Colonic mucosa (tissue), 4 donors: ENCODE measurements at regions not wholly inside any gene's neighbourhood (a gene's known extent, or its start where the extent isn't known, plus 50 kb on each side); places are given as distances from the start of the nearest gene placed in this dataset.
"Not testable (repeated sequence)": the region's sequence is repeated elsewhere in the genome, so short reads cannot be mapped to it uniquely, and the experiment has no call there.

Experiments used
- DNase-seq: peaks from one replicate; pipeline ENCODE4 v3.0.0-alpha.2; 2020
- H3K27ac ChIP-seq: fragments of 200-600 bp; one replicate; pipeline ENCODE4 v1.8.0; 2021
- H3K27me3 ChIP-seq: fragments of 200-600 bp; one replicate; pipeline ENCODE4 v1.8.0; 2021
- H3K36me3 ChIP-seq: fragments of 200-600 bp; one replicate; pipeline ENCODE4 v1.8.0; 2021
- H3K4me1 ChIP-seq: fragments of 200-600 bp; one replicate; pipeline ENCODE4 v1.8.0; 2021; ENCODE audit warnings: mild to moderate bottlenecking
- H3K4me3 ChIP-seq: fragments of 200-600 bp; one replicate; pipeline ENCODE4 v1.8.0; 2021
- H3K9ac ChIP-seq, 2 donors: one replicate each; pipeline ENCODE4 v1.7.0; 2013; ENCODE audit warnings: control low read depth in 2 of 2, low read depth in 2 of 2, low read length in 2 of 2
- H3K9me3 ChIP-seq: fragments of 200-600 bp; one replicate; pipeline ENCODE4 v1.8.0; 2021
- intact Hi-C: fragments of 100-400 bp; cut with DNase I; formaldehyde crosslinking; loops from one replicate; pipeline ENCODE4 v1.14.1; 2022
- TF ChIP-seq, protein P1 (sequence below): fragments of 200-600 bp; IDR thresholded peaks from one replicate; pipeline ENCODE4 v1.8.0; 2022; ENCODE audit warnings: antibody characterized with exemption, mild to moderate bottlenecking
- donor health status: healthy.
- donor health status: DM: no; HTN: no; CAD: no.
- donor health status: DM: no; HTN: no; CAD: no.

DNA sequence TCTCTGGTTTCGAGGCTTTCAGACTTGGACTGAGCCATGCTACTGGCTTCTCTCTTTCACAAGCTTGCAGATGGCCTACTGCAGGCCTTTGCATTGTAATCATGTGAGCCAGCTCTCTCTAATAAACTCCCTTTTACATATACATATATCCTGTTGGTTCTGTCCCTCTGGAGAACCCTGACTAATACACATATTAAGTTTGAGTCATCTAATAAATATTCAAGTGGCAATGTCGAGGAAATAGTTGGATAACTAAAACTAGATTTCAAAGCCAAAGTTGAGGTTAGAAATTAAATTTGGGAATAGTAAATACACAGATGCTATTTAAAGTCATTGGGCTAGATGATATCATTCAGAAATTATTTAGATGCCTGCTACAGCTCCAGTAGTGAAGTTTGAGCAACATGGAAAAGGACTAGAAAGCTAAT is 1343.4 kb downstream of the GRIK2 start:
- TF ChIP-seq, protein P1, sequence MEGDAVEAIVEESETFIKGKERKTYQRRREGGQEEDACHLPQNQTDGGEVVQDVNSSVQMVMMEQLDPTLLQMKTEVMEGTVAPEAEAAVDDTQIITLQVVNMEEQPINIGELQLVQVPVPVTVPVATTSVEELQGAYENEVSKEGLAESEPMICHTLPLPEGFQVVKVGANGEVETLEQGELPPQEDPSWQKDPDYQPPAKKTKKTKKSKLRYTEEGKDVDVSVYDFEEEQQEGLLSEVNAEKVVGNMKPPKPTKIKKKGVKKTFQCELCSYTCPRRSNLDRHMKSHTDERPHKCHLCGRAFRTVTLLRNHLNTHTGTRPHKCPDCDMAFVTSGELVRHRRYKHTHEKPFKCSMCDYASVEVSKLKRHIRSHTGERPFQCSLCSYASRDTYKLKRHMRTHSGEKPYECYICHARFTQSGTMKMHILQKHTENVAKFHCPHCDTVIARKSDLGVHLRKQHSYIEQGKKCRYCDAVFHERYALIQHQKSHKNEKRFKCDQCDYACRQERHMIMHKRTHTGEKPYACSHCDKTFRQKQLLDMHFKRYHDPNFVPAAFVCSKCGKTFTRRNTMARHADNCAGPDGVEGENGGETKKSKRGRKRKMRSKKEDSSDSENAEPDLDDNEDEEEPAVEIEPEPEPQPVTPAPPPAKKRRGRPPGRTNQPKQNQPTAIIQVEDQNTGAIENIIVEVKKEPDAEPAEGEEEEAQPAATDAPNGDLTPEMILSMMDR = no peak
- DNase-seq = no peak
- Histone ChIP-seq H3K27me3 (no peaks in the 10 kb centered on the region), H3K36me3 (no peaks in the 10 kb centered on the region), H3K9ac (no peak overlapping the region), H3K9me3 (no peaks in the 10 kb centered on the region), H3K4me3 (no peak overlapping the region), H3K4me1 (no peaks in the 10 kb centered on the region), H3K27ac (no peak overlapping the region)
- intact Hi-C loops = no loop called here

DNA sequence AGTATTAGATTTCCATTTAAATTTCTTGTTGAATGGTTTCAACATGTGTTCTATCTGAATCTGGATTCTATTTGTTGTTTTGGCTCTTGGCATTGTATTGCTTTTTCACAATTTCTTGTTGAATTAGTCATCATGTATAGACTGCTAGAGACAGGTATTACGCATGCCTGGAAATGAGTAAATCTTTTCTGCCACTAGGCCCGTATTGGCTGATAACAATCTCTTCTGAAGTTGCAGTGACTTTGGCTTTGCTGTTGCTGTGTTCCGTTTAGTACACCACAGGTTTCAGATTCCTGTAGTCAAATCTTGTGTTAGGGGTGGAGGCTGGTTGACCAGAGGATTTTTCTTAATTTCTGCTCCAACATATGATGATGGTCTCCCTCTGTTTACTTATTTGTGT is 1339.4 kb downstream of the GRIK2 start:
- TF ChIP-seq, protein P1 = no peak
- DNase-seq = no peak
- Histone ChIP-seq H3K27ac (no peak overlapping the region), H3K9me3 (no peaks in the 10 kb centered on the region), H3K36me3 (no peaks in the 10 kb centered on the region), H3K4me3 (no peak overlapping the region), H3K27me3 (no peaks in the 10 kb centered on the region), H3K9ac (no peak overlapping the region), H3K4me1 (no peaks in the 10 kb centered on the region)
- intact Hi-C loops = no loop called here

DNA sequence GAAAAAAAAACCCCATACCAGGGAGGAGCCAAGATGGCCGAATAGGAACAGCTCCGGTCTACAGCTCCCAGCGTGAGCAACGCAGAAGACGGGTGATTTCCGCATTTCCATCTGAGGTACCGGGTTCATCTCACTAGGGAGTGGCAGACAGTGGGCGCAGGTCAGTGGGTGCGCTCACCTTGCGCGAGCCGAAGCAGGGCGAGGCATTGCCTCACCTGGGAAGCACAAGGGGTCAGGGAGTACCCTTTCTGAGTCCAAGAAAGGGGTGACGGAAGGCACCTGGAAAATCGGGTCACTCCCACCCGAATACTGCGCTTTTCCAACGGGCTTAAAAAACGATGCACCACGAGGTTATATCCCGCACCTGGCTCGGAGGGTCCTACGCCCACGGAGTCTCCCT is 1328.6 kb downstream of the GRIK2 start:
- H3K4me3 ChIP-seq, H3K9me3 ChIP-seq, H3K27me3 ChIP-seq, H3K36me3 ChIP-seq, H3K27ac ChIP-seq, H3K9ac ChIP-seq, intact Hi-C loops, DNase-seq, H3K4me1 ChIP-seq: not testable (repeated sequence)

DNA sequence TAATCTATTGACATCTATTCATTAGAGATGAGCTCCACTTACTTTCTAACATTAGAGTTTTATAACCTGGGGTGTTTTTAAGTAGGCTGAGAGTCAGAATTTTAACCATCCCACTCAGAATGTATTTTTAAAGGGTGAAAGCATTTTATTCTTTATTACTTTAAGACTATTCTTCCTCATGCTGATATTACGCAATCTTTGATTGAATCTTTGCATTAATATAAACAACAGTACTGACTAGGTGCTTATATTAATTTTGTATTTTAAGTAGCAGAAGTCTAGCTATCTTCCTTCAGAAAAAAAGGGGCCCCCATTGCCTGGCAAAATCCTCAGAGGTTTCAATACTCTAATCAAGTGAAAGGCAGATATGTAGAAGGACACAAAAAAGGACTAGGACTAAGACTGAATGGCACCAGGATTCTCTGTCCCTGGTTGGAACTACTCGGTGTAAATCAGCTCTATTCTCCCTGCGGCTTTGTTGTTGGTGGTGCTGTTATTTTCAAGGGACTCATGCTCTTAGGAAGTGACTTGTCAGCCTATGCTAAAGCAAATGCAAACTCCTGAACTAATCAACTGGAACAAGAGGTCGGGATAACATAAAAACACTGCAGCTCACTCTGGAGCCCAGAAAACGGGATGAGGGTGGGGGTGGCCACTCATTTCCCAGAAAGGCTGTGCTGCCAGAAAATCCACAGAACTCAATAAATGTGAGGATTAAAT is 1324.4 kb downstream of the GRIK2 start:
- Histone ChIP-seq H3K27me3 (no peaks in the 10 kb centered on the region), H3K4me3 (no peak overlapping the region), H3K27ac (no peak overlapping the region), H3K36me3 (no peaks in the 10 kb centered on the region), H3K4me1 (no peaks in the 10 kb centered on the region), H3K9me3 (no peaks in the 10 kb centered on the region), H3K9ac (no peak overlapping the region)
- TF ChIP-seq, protein P1 = no peak
- intact Hi-C loops = no loop called here
- no peak for DNase-seq

DNA sequence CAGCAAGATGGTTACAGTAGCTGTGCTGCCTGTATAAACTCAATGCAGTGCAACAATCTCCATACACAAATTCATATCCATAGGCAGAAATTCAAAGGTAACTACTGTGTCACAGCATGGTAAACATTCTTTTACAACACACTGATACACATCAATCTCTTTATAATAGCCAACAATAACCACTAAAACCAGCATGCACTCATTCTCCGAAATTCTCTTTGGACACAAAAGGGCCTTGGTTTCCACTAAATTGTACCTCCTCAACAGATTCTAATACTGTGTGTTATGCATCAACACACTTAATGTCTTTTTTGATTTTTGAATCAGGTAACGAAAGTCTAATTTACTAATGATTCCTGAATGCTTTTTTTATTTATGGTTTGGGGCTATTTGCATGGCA is 1323.7 kb downstream of the GRIK2 start:
- Histone ChIP-seq H3K27ac (no peak overlapping the region), H3K9ac (no peak overlapping the region), H3K36me3 (no peaks in the 10 kb centered on the region), H3K4me3 (no peak overlapping the region), H3K27me3 (no peaks in the 10 kb centered on the region), H3K9me3 (no peaks in the 10 kb centered on the region), H3K4me1 (no peaks in the 10 kb centered on the region)
- TF ChIP-seq, protein P1 = no peak
- intact Hi-C loops = no loop called here
- no peak for DNase-seq

DNA sequence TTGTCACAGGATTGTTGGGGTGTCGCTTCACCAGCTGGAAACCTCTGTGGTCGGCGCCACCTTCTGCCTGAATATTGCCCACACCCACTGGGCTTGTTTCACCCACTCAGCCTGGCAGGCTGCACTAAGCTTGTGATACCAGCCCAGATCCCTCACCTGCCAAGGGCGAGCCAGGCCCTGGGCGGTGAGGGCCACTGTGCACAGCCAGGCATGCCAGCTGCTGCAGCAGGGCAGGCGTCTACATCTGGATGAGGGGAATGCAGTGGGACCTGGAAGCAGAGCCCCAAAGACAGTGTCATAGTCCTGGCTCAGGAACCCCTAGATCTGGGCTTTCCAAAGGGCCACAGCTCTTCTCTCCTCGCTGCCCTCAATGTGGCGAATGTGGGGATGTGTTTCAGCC is 1307.5 kb downstream of the GRIK2 start:
- no peak overlapping the region for H3K27ac ChIP-seq
- H3K36me3 ChIP-seq = no peaks in the 10 kb centered on the region
- H3K9ac ChIP-seq = no peak overlapping the region
- TF ChIP-seq, protein P1 = no peak
- no peaks in the 10 kb centered on the region for H3K4me1 ChIP-seq
- no peak for DNase-seq
- no peaks in the 10 kb centered on the region for H3K9me3 ChIP-seq
- no peaks in the 10 kb centered on the region for H3K27me3 ChIP-seq
- H3K4me3 ChIP-seq = no peak overlapping the region
- intact Hi-C loops = no loop called here
